ENCODE measurements at regions not wholly inside any gene's neighbourhood (a gene's known extent, or its start where the extent isn't known, plus 50 kb on each side); places are given as distances from the start of the nearest gene placed in this dataset.

GRCh38 chr22:27299181-27300085 lies 502.1 kb downstream of the MN1 start:
- TF ChIP-seq CTCF (IDR thresholded peaks at IDR 0.05) (no peak), POLR2AphosphoS5 (IDR thresholded peaks at IDR 0.05) (no peak)

All from stomach (tissue), 4 donors.